ENCODE measurements at regions not wholly inside any gene's neighbourhood (a gene's known extent, or its start where the extent isn't known, plus 50 kb on each side); places are given as distances from the start of the nearest gene placed in this dataset.
A peak's percentile ranks its signal among the peaks of the same experiment; 100 is the strongest.

DNA sequence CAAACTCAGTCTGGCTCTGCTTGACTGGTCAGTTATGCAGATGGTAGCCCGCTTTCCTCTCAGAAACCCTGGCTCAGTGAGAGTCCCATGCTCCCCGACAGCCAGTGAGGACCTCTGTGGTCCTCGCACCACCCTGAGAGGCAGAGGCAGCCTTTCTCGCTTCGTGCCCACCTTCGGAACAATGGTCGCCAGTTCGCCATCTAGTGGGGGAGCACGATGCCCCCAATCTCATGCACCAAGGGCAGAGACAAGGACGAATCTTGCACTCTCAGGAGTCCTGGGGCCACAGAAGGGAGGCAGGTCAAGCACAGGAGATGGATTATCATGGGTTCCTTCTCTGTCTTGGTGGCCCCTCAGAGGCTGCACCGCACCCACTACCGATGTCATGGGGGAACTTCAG lies 75.2 kb downstream of the RHCG start:
- no peak for DNase-seq (ENCODE audit: low read depth, low spot score)

- DNase-seq (ENCODE audit: low read depth, low spot score): peak; percentile 79
Measured at GRCh38 chr15:89419370-89419984, 76.9 kb downstream of the RHCG start.

- no peak for DNase-seq (ENCODE audit: low read depth, low spot score)
Measured at GRCh38 chr15:89417206-89417725, 79.1 kb downstream of the RHCG start.

DNA sequence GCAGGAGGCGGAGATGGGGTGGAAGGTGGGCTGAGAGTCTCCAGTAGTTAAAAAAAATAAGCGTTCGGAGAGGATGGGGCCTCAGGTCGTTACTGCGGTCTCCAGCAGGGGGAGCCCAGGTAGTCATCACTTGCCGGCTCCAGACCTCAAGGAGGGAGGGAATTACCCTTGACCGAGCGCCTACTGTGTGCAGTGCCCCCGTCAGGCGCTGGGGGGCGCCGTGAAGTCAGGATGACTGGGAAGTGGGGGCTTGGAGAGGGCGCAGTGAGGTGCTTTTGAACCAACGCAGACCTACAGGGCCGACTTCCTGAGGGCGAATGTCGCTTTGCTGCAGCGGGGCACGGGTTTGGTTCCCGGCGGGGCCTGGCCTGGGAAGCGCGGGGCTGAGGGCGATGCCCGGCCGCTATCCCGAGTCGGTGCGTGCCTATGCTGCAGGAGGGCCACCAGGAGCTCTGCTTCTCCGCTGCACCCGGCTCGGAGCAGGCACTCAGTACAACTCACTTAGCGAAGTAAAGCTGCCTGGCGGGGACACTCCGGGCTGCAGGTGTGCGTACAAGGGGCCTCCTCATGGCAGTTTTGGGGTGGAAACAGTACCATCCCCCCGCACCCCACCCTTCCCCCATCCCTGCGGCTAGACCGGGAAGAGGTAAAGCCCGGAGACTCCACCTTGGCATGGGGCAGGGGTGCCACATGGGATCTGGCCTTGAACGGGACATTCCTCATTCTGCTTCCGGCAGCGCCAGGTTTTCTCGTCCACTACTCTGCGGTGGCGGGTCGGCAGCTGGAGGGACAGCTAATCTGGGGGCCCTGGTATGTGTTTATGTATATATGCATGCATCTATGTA lies 79.8 kb downstream of the RHCG start:
- DNase-seq (ENCODE audit: low read depth, low spot score): peak; percentile 97

DNA sequence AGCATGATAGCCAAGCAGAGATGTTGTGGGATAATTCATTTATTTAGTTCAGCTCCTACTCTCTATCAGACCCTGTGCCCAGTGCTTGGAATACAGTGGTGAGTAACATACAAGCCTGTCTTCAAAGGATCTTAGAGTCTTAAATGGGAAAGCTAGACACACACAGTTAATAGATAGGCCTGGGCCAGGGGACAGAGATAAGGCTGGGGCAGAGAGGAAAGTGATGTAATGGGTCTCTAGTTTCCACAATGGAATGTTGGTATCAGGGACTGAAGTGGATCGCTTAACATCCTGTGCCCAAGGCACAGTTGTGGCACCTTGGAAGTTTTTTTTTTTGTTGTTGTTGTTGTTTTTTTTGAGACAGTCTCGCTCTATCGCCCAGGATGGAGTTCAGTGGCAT lies 79.9 kb upstream of the POLG start:
- DNase-seq (ENCODE audit: low read depth, low spot score): no peak

DNA sequence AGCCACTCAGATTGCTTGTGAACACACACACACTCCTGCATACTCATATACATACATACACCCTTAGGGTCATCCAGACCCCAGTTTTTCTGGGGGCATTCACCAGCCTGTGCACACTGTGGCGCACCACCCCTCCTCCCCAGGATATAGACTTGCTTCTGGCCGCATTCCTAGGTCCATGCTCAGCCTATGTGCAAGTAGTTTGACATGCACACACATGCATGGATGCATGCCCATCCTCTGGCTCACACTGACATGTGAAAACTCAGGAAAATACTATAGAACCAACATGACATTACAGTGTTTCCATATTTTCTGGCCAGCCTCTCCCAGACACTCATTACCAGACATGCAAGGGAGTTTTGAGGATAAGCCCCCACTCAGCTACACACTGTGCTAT lies 79.3 kb upstream of the POLG start:
- no peak for DNase-seq (ENCODE audit: low read depth, low spot score)

GRCh38 chr15:89412905-89413411 lies 78.3 kb upstream of the POLG start:
- DNase-seq (ENCODE audit: low read depth, low spot score): no peak

- no peak for DNase-seq (ENCODE audit: low read depth, low spot score)
Measured at GRCh38 chr15:89410039-89410435, 75.4 kb upstream of the POLG start.

DNA sequence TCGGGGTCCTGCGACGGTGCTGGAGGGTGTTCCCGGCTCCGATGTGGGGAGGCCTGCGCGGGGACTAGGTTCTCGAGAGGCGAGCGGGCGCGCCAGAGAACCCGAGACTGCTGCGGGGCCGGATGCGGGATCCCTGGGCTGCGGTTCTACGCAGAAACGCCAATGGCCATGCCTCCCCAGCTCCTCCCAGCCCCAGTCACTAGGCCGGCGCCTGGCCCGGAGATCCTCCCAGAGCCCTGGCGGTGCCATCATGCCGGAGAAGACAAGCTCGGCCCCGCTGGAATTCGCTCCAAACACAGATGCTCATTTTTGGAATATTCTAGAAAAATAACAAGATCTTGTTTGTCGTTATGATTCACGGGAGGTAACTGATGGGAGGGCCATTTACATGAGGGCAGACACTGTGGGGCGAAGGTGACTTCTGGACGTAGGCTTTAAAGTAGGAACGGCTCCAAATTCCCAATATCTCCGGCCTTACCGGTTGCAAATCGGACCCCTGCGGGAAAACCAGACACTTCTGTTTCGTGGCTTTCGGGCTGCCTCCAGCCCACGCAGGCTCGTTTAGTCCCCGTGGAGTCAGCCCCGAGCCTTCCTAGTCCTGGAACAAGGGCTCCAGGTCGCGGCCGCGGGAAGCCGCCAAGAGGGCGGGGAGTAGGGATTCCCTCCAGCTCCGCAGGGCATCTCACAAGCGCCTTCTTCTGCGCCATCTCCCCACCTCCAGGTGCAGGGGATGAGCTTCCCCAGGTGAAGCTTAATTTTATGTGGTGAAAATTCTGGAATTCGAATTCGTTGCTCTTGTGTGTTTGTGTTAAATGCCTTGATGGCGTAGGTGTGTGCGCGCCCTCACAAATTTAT lies 74.8 kb upstream of the POLG start:
- peak; percentile 50 for DNase-seq (ENCODE audit: low read depth, low spot score)

DNA sequence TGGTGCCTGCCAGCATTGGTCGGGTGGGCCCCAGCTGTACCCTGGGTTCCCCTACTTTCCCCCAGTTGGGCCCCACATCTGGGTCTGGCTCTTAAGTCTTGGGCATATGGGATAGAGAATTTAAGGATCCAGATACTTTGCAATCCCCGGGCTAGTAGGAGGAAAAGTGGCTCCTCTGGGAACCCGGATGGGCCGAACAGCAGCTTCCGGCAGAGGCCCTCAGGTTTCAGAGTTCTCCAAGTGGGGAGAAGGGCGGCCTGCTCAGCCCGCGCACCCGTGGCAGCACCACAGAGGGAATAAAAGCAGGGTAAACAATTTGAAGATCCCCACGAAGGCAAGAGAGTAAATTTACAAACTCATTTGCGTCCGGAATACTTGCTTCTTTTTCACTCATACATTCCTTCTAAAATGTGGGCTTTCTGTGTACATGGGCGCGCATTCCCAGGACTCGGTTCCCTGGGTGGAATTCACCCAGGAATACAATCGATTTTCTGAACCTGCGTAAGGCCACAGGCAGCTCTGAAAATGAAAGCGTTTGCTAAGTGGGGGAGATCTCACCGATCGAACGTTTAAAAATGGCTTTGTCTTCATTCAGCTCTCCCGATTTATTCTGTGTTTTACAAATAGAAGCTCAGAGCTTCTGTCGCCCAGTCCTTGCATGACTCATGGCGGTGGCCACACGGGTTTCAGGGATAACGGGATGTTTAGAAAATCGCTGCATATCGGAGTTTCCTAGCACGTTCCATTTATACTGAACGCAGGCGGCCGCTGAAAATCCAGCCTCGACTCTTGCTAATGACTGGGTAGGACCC lies 74.0 kb upstream of the POLG start:
- DNase-seq (ENCODE audit: low read depth, low spot score): no peak

DNA sequence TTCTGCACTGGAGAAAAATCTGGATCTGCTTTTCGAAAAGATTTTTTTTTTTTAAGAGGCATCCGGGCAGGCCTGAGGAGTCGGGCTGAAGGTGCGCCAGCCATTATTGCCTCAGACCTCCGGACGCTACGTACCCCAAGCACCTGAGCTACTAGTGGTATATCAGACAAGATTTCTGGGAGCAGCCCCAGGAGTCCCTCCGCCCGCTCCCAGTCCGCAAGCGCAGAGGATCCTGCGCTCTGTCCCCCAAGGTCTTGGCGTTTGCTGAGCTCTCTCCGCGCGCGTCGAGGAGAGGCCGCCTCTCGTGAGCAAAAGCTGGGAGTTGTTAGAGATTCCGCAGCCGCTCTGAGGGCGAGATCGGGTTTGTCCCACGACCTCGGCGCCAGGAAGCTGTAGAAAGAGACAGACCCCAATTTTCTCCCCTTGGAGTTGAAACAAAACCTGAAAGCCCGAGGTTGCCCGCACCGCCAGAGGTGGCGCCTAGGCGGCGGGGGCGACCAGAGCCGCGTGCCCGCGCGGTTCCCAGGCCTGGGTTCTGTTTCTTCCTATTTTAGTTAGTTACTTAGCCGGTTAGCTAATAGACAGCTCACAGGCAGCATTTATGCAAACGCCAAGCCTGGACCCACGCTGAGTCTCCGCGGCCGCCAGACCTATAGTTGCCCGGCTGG lies 72.5 kb upstream of the POLG start:
- DNase-seq (ENCODE audit: low read depth, low spot score): peak; percentile 74

- DNase-seq (ENCODE audit: low read depth, low spot score): no peak
Measured at GRCh38 chr15:89406218-89406939, 71.8 kb upstream of the POLG start.

GRCh38 chr15:89405494-89405893 lies 70.9 kb upstream of the POLG start:
- no peak for DNase-seq (ENCODE audit: low read depth, low spot score)

DNA sequence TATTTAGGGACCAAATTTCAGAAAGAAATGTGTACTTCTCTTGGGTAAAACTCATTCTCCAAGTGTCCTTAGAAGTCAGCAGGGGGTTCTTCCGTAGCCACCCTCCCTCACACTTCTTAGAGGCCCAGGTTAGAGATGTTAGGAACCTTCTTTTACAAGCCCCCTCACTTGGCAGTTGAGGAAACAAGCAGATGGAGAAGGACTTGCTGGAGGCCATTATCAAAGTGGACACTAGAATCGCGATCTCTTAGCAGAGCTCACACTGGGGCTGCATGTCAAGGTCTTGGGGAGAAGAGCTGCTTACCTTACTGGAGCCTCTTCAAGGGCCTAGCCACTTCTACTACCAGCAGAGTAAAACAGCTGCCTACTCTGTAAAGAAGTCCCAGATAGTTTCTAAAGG lies 69.4 kb upstream of the POLG start:
- DNase-seq (ENCODE audit: low read depth, low spot score): no peak

GRCh38 chr15:89402518-89402805 lies 67.8 kb upstream of the POLG start:
- DNase-seq (ENCODE audit: low read depth, low spot score): no peak

DNA sequence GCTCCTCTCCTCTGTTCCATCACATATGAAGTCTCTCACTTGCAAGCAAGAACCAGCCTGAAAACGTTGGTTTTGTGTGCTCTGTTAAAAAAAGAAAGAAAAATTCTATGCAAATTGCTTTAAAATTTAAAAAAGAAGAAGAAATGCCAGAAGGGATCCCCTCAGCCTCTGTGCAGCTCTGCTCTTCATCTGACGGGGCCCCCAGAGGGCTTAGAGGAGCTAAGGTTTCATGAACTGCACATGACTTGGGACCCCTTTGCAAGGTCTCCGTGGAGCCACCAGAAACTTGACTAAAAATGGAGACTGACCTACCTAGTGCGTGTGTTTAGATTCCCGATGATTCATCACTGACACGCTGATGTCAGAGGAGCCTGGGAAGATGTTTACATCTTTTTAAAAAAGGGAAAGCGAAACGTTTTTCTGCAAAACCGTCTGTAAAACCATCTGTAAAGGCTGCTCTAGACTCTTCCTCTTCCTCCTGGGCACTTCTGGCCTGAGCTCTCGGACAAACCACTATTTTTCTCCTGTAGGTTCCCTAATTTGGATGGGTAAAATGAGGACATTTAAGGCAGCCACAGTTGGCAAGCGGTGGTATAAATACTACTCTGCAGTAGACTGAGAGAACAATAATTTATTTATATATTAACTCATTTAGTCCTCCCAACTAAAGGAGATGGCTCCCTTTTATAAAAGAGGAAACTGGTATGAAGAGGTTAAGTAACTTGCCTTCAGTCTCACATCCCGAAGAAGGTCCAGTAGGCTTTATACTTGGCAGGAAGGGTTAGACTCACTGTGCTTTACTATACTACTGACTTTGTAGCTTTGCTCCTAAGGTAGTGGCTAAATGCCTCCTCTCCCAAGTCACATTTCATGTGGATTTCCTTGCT lies 67.2 kb upstream of the POLG start:
- DNase-seq (ENCODE audit: low read depth, low spot score): no peak

DNA sequence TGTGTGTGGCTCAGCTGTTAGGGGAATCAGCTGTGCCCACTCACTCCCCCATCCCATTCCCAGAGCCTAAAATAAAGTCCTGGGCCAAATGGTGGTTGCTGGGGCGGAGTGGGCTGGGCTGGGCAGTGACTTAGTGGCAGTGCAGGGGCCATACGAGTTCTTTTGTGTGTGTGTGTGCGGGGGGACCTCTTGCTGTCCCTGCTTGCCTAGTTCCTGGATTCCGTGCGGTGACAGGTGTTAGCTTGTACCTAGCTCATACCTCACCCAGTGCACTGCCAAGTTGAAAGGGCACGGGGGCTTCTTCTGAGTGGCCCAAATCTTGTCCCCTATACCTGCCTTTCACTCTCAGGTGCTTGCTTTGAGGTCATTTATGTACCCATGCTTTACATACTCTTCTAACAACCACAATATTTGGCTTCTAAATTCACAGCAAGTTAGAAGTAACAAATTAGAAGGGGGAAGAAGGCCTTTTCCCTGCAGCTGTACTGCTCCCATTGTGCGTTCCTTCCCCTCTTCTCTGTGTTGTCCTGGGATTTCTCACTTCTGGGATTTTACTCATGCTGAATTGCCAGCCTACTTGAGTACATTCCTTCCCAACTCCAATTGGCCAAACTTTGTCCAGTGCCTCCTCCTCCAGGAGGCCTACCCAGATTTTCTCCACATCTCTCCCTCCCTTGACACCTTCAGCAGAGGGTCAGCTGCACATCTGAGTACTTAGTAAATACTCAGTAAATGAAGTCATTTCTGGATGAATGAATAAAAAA lies 66.3 kb upstream of the POLG start:
- DNase-seq (ENCODE audit: low read depth, low spot score): no peak

DNA sequence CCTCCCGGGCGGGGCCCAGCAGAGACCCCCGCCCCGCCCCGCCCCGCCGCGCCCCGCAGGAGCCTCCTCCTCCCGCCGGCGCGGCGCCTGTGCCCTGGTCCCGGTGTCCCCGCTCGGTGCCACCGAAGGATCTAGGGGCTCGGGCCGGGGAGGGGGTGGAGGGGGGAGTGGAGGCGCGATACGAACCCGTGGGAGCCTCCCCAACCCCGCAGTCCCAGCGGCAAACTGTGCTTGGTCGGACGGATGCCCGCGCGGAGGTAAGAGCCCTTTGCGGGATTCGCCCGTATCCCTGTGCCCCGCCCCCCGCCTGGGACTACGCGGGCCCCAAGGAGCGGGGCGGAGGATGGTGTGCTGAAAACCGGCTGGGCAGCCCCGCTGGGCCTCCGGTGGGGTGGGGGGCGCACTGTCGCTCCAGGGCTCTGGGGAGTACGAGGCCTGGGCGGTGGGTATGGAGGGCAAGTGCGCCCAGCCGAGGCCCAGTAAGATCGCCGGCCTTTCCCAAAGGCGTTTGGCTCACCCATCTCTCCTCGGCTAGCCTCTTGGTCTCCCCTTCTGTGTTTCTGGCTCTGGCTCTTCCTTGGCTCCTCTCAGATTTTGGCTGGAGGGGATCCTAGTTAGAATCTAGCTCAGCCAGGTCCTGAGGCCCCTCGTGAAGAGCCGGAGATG lies 65.6 kb upstream of the POLG start:
- no peak for DNase-seq (ENCODE audit: low read depth, low spot score)
